ENCODE measurements at regions not wholly inside any gene's neighbourhood (a gene's known extent, or its start where the extent isn't known, plus 50 kb on each side); places are given as distances from the start of the nearest gene placed in this dataset.

GRCh38 chr14:41548666-41549065, 58.0 kb upstream of the LRFN5 start:
- no peaks in the 10 kb centered on the region for H3K27me3 ChIP-seq (ENCODE audit: control insufficient read depth in 2 of 2, insufficient read depth in 2 of 2, low read length in 2 of 2)
- H3K36me3 ChIP-seq (replicated peaks in 1 of 2; ENCODE audit: control insufficient read depth in 1 of 2, insufficient read depth in 2 of 2, low read length in 2 of 2), result no peaks in the 10 kb centered on the region
- H3K4me2 ChIP-seq (replicated peaks; ENCODE audit: extremely low read depth, low read length, poor library complexity, severe bottlenecking), result no peak overlapping the region
- H3K9me3 ChIP-seq (replicated peaks in 1 of 2; ENCODE audit: control insufficient read depth in 1 of 2, insufficient read depth in 1 of 2, low read length in 2 of 2), result peaks cover 5 to 6% of the 10 kb centered on the region in 2 donors
- H3K4me1 ChIP-seq (ENCODE audit: control insufficient read depth in 1 of 2, insufficient read depth in 2 of 2, low read length in 2 of 2), result no peaks in the 10 kb centered on the region
- peaks cover 0 to 8% (median 2%) of the 10 kb centered on the region in 7 donors for H3K9me3 Mint-ChIP-seq
- no peaks in the 10 kb centered on the region for H3K27me3 Mint-ChIP-seq (ENCODE audit: low read depth in 3 of 3)
- TF ChIP-seq CTCF (IDR thresholded peaks at IDR 0.05), result no peak
- H3K36me3 Mint-ChIP-seq, result no peaks in the 10 kb centered on the region
- no peaks in the 10 kb centered on the region for H3K4me1 Mint-ChIP-seq
- no peak for DNase-seq
- H4K20me1 ChIP-seq (ENCODE audit: insufficient read depth, low read length), result no peaks in the 10 kb centered on the region
- no peak overlapping the region for H3K4me3 Mint-ChIP-seq
- H2AFZ ChIP-seq (ENCODE audit: insufficient read depth, low read depth, low read length, poor library complexity, severe bottlenecking), result no peak overlapping the region
- no CpG with 5 or more reads among the region's 2 CpGs for WGBS (ENCODE audit: insufficient coverage)
- H3K4me3 ChIP-seq (replicated peaks in 1 of 3; ENCODE audit: low read depth in 2 of 3, low read length in 3 of 3), result no peak overlapping the region
- H3K9ac ChIP-seq (ENCODE audit: insufficient read depth, low read length, poor library complexity, severe bottlenecking), result no peak overlapping the region
- no peaks in the 10 kb centered on the region for H3K79me2 ChIP-seq (ENCODE audit: insufficient read depth, low read length)
- no peak overlapping the region for H3K27ac ChIP-seq (ENCODE audit: low read depth in 1 of 2, low read length in 2 of 2)
- no peak overlapping the region for H3K27ac Mint-ChIP-seq
- intact Hi-C loops (cut with micrococcal nuclease), result no loop called here

GRCh38 chr14:41541333-41541732, 65.3 kb upstream of the LRFN5 start:
- Histone ChIP-seq H3K27ac (ENCODE audit: low read depth in 1 of 2, low read length in 2 of 2) (no peak overlapping the region), H3K36me3 (replicated peaks in 1 of 2; ENCODE audit: control insufficient read depth in 1 of 2, insufficient read depth in 2 of 2, low read length in 2 of 2) (no peaks in the 10 kb centered on the region), H3K4me1 (ENCODE audit: control insufficient read depth in 1 of 2, insufficient read depth in 2 of 2, low read length in 2 of 2) (no peaks in the 10 kb centered on the region), H3K9ac (ENCODE audit: insufficient read depth, low read length, poor library complexity, severe bottlenecking) (no peak overlapping the region), H2AFZ (ENCODE audit: insufficient read depth, low read depth, low read length, poor library complexity, severe bottlenecking) (no peak overlapping the region), H3K4me3 (replicated peaks in 1 of 3; ENCODE audit: low read depth in 2 of 3, low read length in 3 of 3) (no peak overlapping the region), H3K79me2 (ENCODE audit: insufficient read depth, low read length) (no peaks in the 10 kb centered on the region), H3K4me2 (replicated peaks; ENCODE audit: extremely low read depth, low read length, poor library complexity, severe bottlenecking) (no peak overlapping the region), H4K20me1 (ENCODE audit: insufficient read depth, low read length) (no peaks in the 10 kb centered on the region), H3K27me3 (ENCODE audit: control insufficient read depth in 2 of 2, insufficient read depth in 2 of 2, low read length in 2 of 2) (no peaks in the 10 kb centered on the region), H3K9me3 (replicated peaks in 1 of 2; ENCODE audit: control insufficient read depth in 1 of 2, insufficient read depth in 1 of 2, low read length in 2 of 2) (peaks cover 18 to 24% of the 10 kb centered on the region in 2 donors)
- intact Hi-C loops (cut with micrococcal nuclease), result no loop called here
- DNase-seq, result no peak
- peaks cover 2 to 17% (median 13%) of the 10 kb centered on the region in 7 donors for H3K9me3 Mint-ChIP-seq
- no peak for TF ChIP-seq CTCF (IDR thresholded peaks at IDR 0.05)
- H3K4me3 Mint-ChIP-seq, result no peak overlapping the region
- 86% methylated on average over 1 of the region's 3 CpGs for WGBS (ENCODE audit: insufficient coverage)
- no peak overlapping the region for H3K27ac Mint-ChIP-seq
- H3K36me3 Mint-ChIP-seq, result no peaks in the 10 kb centered on the region
- no peaks in the 10 kb centered on the region for H3K4me1 Mint-ChIP-seq
- peaks cover 0 to 2% (median 0%) of the 10 kb centered on the region in 3 donors for H3K27me3 Mint-ChIP-seq (ENCODE audit: low read depth in 3 of 3)
